ENCODE measurements at regions not wholly inside any gene's neighbourhood (a gene's known extent, or its start where the extent isn't known, plus 50 kb on each side); places are given as distances from the start of the nearest gene placed in this dataset.

- no peak for TF ChIP-seq POLR2AphosphoS5 (IDR thresholded peaks at IDR 0.05)
- TF ChIP-seq EP300 (conservative IDR thresholded peaks at IDR 0.05; ENCODE audit: poor library complexity, severe bottlenecking): no peak
- TF ChIP-seq, protein P1, sequence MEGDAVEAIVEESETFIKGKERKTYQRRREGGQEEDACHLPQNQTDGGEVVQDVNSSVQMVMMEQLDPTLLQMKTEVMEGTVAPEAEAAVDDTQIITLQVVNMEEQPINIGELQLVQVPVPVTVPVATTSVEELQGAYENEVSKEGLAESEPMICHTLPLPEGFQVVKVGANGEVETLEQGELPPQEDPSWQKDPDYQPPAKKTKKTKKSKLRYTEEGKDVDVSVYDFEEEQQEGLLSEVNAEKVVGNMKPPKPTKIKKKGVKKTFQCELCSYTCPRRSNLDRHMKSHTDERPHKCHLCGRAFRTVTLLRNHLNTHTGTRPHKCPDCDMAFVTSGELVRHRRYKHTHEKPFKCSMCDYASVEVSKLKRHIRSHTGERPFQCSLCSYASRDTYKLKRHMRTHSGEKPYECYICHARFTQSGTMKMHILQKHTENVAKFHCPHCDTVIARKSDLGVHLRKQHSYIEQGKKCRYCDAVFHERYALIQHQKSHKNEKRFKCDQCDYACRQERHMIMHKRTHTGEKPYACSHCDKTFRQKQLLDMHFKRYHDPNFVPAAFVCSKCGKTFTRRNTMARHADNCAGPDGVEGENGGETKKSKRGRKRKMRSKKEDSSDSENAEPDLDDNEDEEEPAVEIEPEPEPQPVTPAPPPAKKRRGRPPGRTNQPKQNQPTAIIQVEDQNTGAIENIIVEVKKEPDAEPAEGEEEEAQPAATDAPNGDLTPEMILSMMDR (IDR thresholded peaks at IDR 0.05; ENCODE audit: poor library complexity, severe bottlenecking): no peak
- TF ChIP-seq REST (IDR thresholded peaks at IDR 0.05; ENCODE audit: borderline replicate concordance): no peak
- TF ChIP-seq RAD21 (conservative IDR thresholded peaks at IDR 0.05): no peak
- TF ChIP-seq TAF1 (IDR thresholded peaks at IDR 0.05; ENCODE audit: low read depth): no peak
- TF ChIP-seq SMC3 (conservative IDR thresholded peaks at IDR 0.05; ENCODE audit: poor library complexity): no peak
These were observed 53.6 kb upstream of the KIF16B start for GRCh38 chr20:16626849-16627248.

All from neural cell (in vitro differentiated cells).